Caki2 (cell line): ENCODE measurements at regions not wholly inside any gene's neighbourhood (a gene's known extent, or its start where the extent isn't known, plus 50 kb on each side); places are given as distances from the start of the nearest gene placed in this dataset.

ENCODE experiments used
- DNase-seq: peaks from one replicate; pipeline ENCODE4 v3.0.0-alpha.2; 2015; ENCODE audit warnings: low read depth
- in situ Hi-C: cut with HindIII; loops from 2 replicates; pipeline ENCODE4 v1.10.0; 2016; ENCODE audit warnings: low sequenced_read_pairs, low pct_unique_long_range_greater_than_20kb, mixed read lengths

DNA sequence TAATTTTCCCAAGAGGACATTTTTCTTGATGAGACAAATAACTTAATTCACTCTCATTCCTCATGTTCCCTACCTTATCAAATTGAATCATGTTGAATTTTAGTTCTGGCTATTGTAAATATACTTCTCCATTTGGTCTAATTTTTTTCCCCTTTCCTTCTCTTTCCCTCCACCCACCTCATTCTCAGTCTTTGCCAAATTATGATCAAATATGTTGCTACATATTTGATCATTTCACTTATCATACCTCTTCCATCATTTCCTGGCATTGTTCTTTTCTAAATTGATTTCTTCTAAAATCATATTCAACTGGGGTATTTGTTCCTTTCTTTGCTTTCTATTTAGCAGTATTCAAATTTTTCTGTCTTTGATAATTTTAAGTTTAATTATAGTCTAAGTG lies 52.3 kb downstream of the HDGFL1 start:
- in situ Hi-C loops: no loop called here
- DNase-seq: no peak

GRCh38 chr6:22622351-22622750 lies 53.0 kb downstream of the HDGFL1 start:
- in situ Hi-C loops: no loop called here
- no peak for DNase-seq

GRCh38 chr6:22622813-22623212 lies 53.4 kb downstream of the HDGFL1 start:
- in situ Hi-C loops: no loop called here
- DNase-seq: no peak

DNA sequence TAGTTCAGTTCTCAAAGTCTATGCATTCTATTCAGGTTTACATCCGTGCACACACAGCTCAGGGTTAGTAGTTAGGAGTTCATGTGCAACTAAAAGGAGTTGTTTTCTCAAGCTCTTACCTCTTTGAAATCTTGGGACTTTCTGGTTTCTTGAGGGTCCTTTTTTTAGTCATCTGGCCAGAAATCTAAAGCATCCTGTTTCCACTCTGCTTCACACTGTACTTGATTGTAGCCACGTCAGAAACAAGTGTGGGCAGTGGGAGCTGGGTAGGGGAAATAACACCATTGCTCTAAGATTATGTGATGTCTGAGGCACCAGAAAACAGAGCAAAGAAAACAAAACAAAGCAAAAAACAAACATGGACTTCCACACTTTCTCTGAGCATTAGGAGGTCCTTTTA lies 58.3 kb downstream of the HDGFL1 start:
- in situ Hi-C loops: no loop called here

GRCh38 chr6:22631091-22631490 lies 61.7 kb downstream of the HDGFL1 start:
- in situ Hi-C loops: no loop called here
- DNase-seq: no peak

More for the DNA sequence above, 58.3 kb downstream of the HDGFL1 start:
- DNase-seq: no peak

DNA sequence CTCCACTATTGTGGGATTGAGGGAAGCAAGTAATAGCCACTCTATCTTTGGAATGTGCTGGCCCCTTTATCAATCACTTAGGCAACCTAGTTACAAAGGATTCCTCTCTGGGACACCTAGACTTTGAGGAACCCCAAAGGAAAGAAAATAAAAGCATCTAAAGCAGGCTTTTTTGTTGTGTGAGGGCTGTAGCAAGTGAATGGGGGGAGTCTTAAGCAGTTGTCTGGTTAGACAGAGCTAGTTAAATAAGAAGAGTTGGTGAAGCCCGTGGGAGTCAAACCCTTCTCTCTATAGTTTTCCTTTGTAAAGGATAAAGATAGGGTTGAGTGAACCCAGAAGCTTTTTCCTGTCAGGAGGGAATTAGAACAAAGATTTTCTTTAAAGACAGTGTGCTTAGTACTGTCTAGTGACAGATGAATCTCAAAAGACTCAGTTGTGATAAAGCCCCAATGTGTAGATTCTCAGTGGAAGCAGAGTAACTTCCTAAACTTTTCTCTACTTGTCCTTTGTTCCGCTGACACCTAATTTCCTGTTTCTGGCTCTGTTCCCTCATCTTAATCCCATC lies 63.3 kb downstream of the HDGFL1 start:
- DNase-seq: no peak
- in situ Hi-C loops: no loop called here

DNA sequence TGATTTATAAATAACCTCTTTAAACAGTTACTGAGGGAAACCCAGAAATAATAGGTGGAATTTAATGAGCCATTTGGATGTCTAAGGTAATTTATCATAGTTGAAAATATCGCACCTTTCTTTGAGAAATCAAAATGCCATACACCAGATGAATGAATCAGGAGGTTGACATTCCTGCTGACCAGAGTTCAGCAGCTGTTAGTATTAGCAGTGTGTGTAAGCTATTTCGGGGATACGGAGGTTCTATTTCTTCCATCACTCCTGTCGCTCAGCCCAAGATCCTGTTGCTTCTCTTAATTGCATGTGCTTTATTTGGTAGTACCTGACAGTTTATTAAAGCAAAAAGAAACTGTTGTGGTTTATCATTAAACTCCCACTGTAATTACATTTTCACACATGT lies 67.1 kb downstream of the HDGFL1 start:
- no peak for DNase-seq
- in situ Hi-C loops: no loop called here

GRCh38 chr6:22637782-22638181 lies 68.4 kb downstream of the HDGFL1 start:
- DNase-seq: no peak
- in situ Hi-C loops: no loop called here

DNA sequence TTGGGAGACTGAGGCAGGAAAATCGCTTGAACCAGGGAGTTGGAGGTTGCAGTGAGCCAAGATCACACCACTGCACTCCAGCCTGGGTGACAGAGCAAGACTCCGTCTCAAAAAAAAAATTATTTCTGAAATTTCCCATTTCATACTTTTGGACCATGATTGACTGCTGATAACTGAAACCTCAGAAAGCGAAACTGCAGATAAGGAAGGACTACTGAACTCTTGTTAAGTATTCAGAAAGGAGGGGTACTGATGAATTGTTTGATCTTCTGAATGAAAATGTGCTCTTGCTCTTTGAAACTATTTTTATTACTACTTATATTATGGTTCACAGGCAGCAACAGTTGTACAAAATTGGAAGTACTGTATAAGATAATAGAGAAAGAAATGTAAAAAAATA lies 69.0 kb downstream of the HDGFL1 start:
- in situ Hi-C loops: no loop called here
- no peak for DNase-seq

GRCh38 chr6:22642254-22642653 lies 72.9 kb downstream of the HDGFL1 start:
- no peak for DNase-seq
- in situ Hi-C loops: no loop called here

- in situ Hi-C loops: no loop called here
- DNase-seq: no peak
These were observed 74.4 kb downstream of the HDGFL1 start for GRCh38 chr6:22643780-22644179.

GRCh38 chr6:22647719-22648118 lies 78.4 kb downstream of the HDGFL1 start:
- in situ Hi-C loops: no loop called here
- no peak for DNase-seq

GRCh38 chr6:22651731-22652130 lies 82.4 kb downstream of the HDGFL1 start:
- in situ Hi-C loops: no loop called here

GRCh38 chr6:22653980-22654610 lies 84.7 kb downstream of the HDGFL1 start:
- in situ Hi-C loops: no loop called here

More at GRCh38 chr6:22651731-22652130, 82.4 kb downstream of the HDGFL1 start:
- no peak for DNase-seq

DNA sequence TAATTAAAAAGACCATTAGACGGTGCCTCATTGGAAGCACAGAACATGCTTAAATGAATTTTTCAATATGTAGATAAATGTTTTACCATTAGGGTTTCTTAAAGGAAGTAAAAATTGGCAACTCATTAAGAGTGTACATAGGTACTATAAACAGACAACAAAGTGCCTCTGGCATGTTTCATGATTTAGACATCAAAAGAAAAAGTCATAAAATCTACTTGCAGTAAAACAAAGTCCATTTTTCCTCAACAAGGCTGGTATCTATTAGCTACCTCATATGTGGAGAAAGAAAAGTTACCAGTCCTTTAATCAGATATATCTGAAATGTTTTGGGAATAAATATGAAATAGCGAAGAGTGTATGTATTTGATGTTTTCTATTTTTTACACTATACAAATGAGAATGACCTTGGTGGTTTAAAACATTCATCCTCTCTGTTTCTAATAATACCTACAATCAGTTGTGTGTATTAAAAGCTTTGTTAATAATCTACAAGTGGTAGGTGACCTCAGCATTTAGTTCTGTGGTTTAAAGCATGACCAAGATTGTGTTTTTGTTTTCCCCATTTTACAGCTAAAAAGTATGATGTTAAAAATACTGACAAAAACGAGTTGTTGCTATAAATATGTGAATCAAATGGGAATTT lies 87.5 kb downstream of the HDGFL1 start:
- in situ Hi-C loops: no loop called here
- DNase-seq: no peak

More at GRCh38 chr6:22653980-22654610, 84.7 kb downstream of the HDGFL1 start:
- no peak for DNase-seq

- no peak for DNase-seq
- in situ Hi-C loops: no loop called here
These were observed 88.1 kb downstream of the HDGFL1 start for GRCh38 chr6:22657352-22657980.

DNA sequence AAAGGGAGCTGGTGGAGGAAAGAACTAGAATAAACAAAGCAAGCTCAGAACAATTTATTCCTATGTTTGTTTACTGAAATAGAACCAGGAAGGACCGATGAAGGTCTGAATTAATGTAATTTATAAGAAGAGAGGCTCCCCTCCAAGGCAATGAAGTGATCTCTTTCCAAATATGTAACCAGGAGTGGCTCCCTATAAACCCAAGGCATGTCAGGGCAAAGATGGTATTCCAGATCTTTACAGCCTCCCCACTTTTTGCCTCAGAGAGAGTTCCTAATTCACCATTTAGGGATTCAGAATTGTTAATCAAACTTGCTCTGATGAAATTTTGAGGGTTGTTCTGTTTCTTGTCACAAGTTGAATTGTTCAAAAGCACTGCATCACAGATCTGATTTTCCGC lies 88.8 kb downstream of the HDGFL1 start:
- in situ Hi-C loops: no loop called here
- no peak for DNase-seq

DNA sequence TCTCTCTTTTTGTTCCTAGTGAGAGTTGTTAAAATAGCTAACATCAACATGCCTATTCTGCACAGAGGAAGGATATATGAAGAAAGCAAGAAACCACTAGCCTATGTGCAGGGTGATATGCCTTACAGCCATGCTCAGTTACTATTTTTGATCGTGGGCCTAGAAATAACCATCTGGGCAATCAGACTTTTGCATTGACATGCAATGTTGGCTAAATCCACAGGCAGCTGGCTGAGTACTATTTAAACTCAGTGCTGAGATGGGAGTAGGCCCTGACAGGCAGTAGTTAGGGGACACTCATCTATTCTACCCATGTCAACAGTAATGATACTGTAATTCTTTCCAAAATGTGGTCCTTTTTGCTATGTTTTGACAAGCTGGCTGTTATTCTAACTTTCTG lies 89.6 kb downstream of the HDGFL1 start:
- DNase-seq: no peak
- in situ Hi-C loops: no loop called here

- in situ Hi-C loops: no loop called here
- DNase-seq: no peak
These were observed 95.6 kb downstream of the HDGFL1 start for GRCh38 chr6:22664968-22665367.
